IMR-90 (cell line): ENCODE measurements at regions not wholly inside any gene's neighbourhood (a gene's known extent, or its start where the extent isn't known, plus 50 kb on each side); places are given as distances from the start of the nearest gene placed in this dataset.

Source experiments
- ATAC-seq: fragments of 200-7000 bp; cut with Tn5 transposase; 2 replicates; pipeline ENCODE4 v1.9.1; 2020; ENCODE audit warnings: low read depth, mild to moderate bottlenecking, moderate library complexity
- BruUV-seq: library from RNA; stranded (reverse); fragments of 400-500 nt; replicated peaks from 2 replicates; lab custom pipeline; 2021; lab: Mats Ljungman, UMichigan
- CTCF ChIA-PET: fragments of 300-600 bp; formaldehyde crosslinking; extraction: SDS; loops from one replicate; lab custom pipeline; 2021; ENCODE audit warnings: antibody characterized with exemption; lab: Yijun Ruan, JAX
- POLR2A ChIA-PET: fragments of 300-600 bp; sonication (Branson Sonifier 250); formaldehyde crosslinking; loops from one replicate; lab custom pipeline; 2022; ENCODE audit warnings: antibody characterized with exemption; ENCODE audit not compliant: unreplicated experiment; lab: Charles Lee
- DNase-seq: peaks from one replicate; pipeline ENCODE4 v3.0.0; 2013
- H2AFZ ChIP-seq: replicated peaks from 2 replicates; pipeline ENCODE3; 2013; ENCODE audit warnings: low read length, mild to moderate bottlenecking; ENCODE audit not compliant: poor library complexity
- H2AK5ac ChIP-seq: 2 replicates; pipeline ENCODE4 v1.6.1; 2013; ENCODE audit warnings: low read depth, low read length, inconsistent platforms
- H2AK9ac ChIP-seq: replicated peaks from 2 replicates; pipeline ENCODE3; 2013; ENCODE audit warnings: mild to moderate bottlenecking, low read depth, low read length, moderate library complexity; ENCODE audit not compliant: poor library complexity
- H2BK120ac ChIP-seq: 2 replicates; pipeline ENCODE4 v1.6.1; 2013; ENCODE audit warnings: low read depth, low read length, inconsistent platforms
- H2BK15ac ChIP-seq: 3 replicates; pipeline ENCODE4 v1.6.1; 2013; ENCODE audit warnings: low read depth, low read length, inconsistent platforms
- H2BK20ac ChIP-seq: 2 replicates; pipeline ENCODE4 v1.6.1; 2013; ENCODE audit warnings: low read depth, mild to moderate bottlenecking, inconsistent platforms, low read length, moderate library complexity
- H2BK5ac ChIP-seq: 2 replicates; pipeline ENCODE4 v1.6.1; 2013; ENCODE audit warnings: mild to moderate bottlenecking, low read depth, low read length, inconsistent platforms; ENCODE audit not compliant: poor library complexity, severe bottlenecking
- H3K14ac ChIP-seq: replicated peaks from 2 replicates; pipeline ENCODE4 v1.6.1; 2013; ENCODE audit warnings: low read depth, low read length, inconsistent platforms
- H3K18ac ChIP-seq: 2 replicates; pipeline ENCODE4 v1.6.1; 2013; ENCODE audit warnings: low read depth, low read length, control low read depth
- H3K23ac ChIP-seq: 2 replicates; pipeline ENCODE4 v1.6.1; 2013; ENCODE audit warnings: low read depth, low read length, inconsistent platforms
- H3K27ac ChIP-seq: 2 replicates; pipeline ENCODE4 v1.5.1; 2013; ENCODE audit warnings: mild to moderate bottlenecking, control low read depth, low read length; ENCODE audit not compliant: insufficient read depth
- H3K27me3 ChIP-seq: 2 replicates; pipeline ENCODE4 v1.6.1; 2013; ENCODE audit warnings: low read length; ENCODE audit not compliant: control insufficient read depth, insufficient read depth
- H3K36me3 ChIP-seq: 2 replicates; pipeline ENCODE4 v1.6.1; 2013; ENCODE audit warnings: low read length, mixed read lengths; ENCODE audit not compliant: control insufficient read depth, insufficient read depth
- H3K4ac ChIP-seq: 2 replicates; pipeline ENCODE4 v1.6.1; 2013; ENCODE audit warnings: low read depth, low read length, inconsistent platforms
- H3K4me1 ChIP-seq: 2 replicates; pipeline ENCODE4 v1.6.1; 2013; ENCODE audit warnings: low read length, mixed read lengths; ENCODE audit not compliant: control insufficient read depth, insufficient read depth
- H3K4me2 ChIP-seq: 2 replicates; pipeline ENCODE4 v1.6.1; 2013; ENCODE audit warnings: low read depth, mild to moderate bottlenecking, control low read depth, low read length, moderate library complexity
- H3K4me3 ChIP-seq: 2 replicates; pipeline ENCODE4 v1.5.1; 2013; ENCODE audit warnings: low read depth, mild to moderate bottlenecking, control low read depth, low read length, moderate library complexity; ENCODE audit not compliant: insufficient read depth
- H3K56ac ChIP-seq: 2 replicates; pipeline ENCODE4 v1.6.1; 2013; ENCODE audit warnings: low read length, inconsistent platforms; ENCODE audit not compliant: insufficient read depth; ENCODE audit errors: extremely low read depth
- H3K79me1 ChIP-seq, 2 experiments: 2 replicates each; pipeline ENCODE4 v1.6.1; 2013; ENCODE audit warnings: low read length in 2 of 2, inconsistent platforms in 1 of 2, low read depth in 1 of 2
- H3K9ac ChIP-seq: 2 replicates; pipeline ENCODE4 v1.6.1; 2013; ENCODE audit warnings: low read depth, low read length, control low read depth
- H3K9me1 ChIP-seq: 2 replicates; pipeline ENCODE4 v1.6.1; 2013; ENCODE audit warnings: low read length, inconsistent platforms; ENCODE audit not compliant: insufficient read depth
- H3K9me3 ChIP-seq: 2 replicates; pipeline ENCODE4 v1.6.1; 2013; ENCODE audit warnings: low read length; ENCODE audit not compliant: control insufficient read depth, insufficient read depth
- H4K20me1 ChIP-seq: 2 replicates; pipeline ENCODE4 v1.6.1; 2013; ENCODE audit warnings: low read length, inconsistent platforms; ENCODE audit not compliant: insufficient read depth
- H4K5ac ChIP-seq: 2 replicates; pipeline ENCODE4 v1.6.1; 2013; ENCODE audit warnings: mild to moderate bottlenecking, low read depth, low read length, control low read depth
- H4K8ac ChIP-seq, 2 experiments: 2 replicates each; pipeline ENCODE4 v1.6.1; 2013; ENCODE audit warnings: low read depth in 2 of 2, low read length in 2 of 2, control low read depth in 1 of 2, inconsistent platforms in 1 of 2
- H4K91ac ChIP-seq: 2 replicates; pipeline ENCODE4 v1.6.1; 2013; ENCODE audit warnings: low read depth, low read length, inconsistent platforms; ENCODE audit not compliant: insufficient read depth
- BHLHE40 ChIP-seq: fragments of 150-350 bp; IDR thresholded peaks from 2 replicates; pipeline ENCODE4 v1.6.1; 2016; ENCODE audit warnings: mild to moderate bottlenecking, low read depth, low read length
- CEBPB ChIP-seq: IDR thresholded peaks from 2 replicates; pipeline ENCODE4 v1.6.1; 2012; ENCODE audit warnings: low read depth, low read length, improper control_type of control experiment
- CHD1 ChIP-seq: IDR thresholded peaks from 2 replicates; pipeline ENCODE4 v1.6.1; 2012; ENCODE audit warnings: low read depth, low read length, improper control_type of control experiment
- FOS ChIP-seq: fragments of 150-350 bp; IDR thresholded peaks from 2 replicates; pipeline ENCODE4 v1.6.1; 2016; ENCODE audit warnings: low read depth, low read length
- MAFK ChIP-seq: IDR thresholded peaks from 2 replicates; pipeline ENCODE4 v1.6.1; 2012; ENCODE audit warnings: low read depth, low read length, improper control_type of control experiment
- MAZ ChIP-seq: IDR thresholded peaks from 2 replicates; pipeline ENCODE4 v1.6.1; 2012; ENCODE audit warnings: low read depth, mild to moderate bottlenecking, low read length, improper control_type of control experiment, moderate library complexity, borderline replicate concordance
- MXI1 ChIP-seq: IDR thresholded peaks from 2 replicates; pipeline ENCODE4 v1.6.1; 2012; ENCODE audit warnings: low read depth, mild to moderate bottlenecking, low read length, moderate library complexity, borderline replicate concordance
- NFE2L2 ChIP-seq: fragments of 150-350 bp; IDR thresholded peaks from 2 replicates; pipeline ENCODE4 v1.6.1; 2016; ENCODE audit warnings: low read depth, mild to moderate bottlenecking, low read length
- RAD21 ChIP-seq: IDR thresholded peaks from 2 replicates; pipeline ENCODE4 v1.6.1; 2012; ENCODE audit warnings: low read length, improper control_type of control experiment
- RFX5 ChIP-seq: IDR thresholded peaks from 2 replicates; pipeline ENCODE4 v1.8.0; 2012; ENCODE audit warnings: low read depth, mild to moderate bottlenecking, low read length, moderate library complexity
- SMC3 ChIP-seq: fragments of 150-350 bp; IDR thresholded peaks from 2 replicates; pipeline ENCODE4 v1.6.1; 2016; ENCODE audit warnings: low read depth, mild to moderate bottlenecking, antibody characterized with exemption, low read length, moderate library complexity
- WGBS, 2 experiments: methylation state at CpG; one replicate each; pipeline versions ENCODE4 v1.1.5 to v1.1.7; 2013; ENCODE audit warnings: missing lambda C conversion rate in 2 of 2; ENCODE audit not compliant: insufficient read length in 1 of 2; ENCODE audit errors: extremely low coverage in 2 of 2; 5-methylcytosine and 5-hydroxymethylcytosine counted together
- dilution Hi-C: fragments of 300-500 bp; cut with HindIII; formaldehyde crosslinking; loops from one replicate; pipeline ENCODE4 v1.14.3; 2018; ENCODE audit warnings: low sequenced_read_pairs; ENCODE audit not compliant: unreplicated experiment
- in situ Hi-C: fragments of 300-500 bp; cut with MboI; formaldehyde crosslinking; loops from 3 replicates; pipeline ENCODE4 v1.14.3; 2019; ENCODE audit warnings: low sequenced_read_pairs, inconsistent platforms, mixed read lengths
- intact Hi-C: fragments of 100-400 bp; cut with micrococcal nuclease; formaldehyde crosslinking; loops from 2 replicates; pipeline ENCODE4 v1.10.0; 2022
- TF ChIP-seq, protein P1 (sequence below): fragments of 150-350 bp; IDR thresholded peaks from 2 replicates; pipeline ENCODE4 v1.6.1; 2016; ENCODE audit warnings: low read depth, mild to moderate bottlenecking, low read length, moderate library complexity, borderline replicate concordance
- TF ChIP-seq, protein P2 (sequence below): fragments of 150-350 bp; IDR thresholded peaks from 2 replicates; pipeline ENCODE4 v1.6.1; 2017; ENCODE audit warnings: mild to moderate bottlenecking, antibody characterized with exemption, low read length, low read depth

DNA sequence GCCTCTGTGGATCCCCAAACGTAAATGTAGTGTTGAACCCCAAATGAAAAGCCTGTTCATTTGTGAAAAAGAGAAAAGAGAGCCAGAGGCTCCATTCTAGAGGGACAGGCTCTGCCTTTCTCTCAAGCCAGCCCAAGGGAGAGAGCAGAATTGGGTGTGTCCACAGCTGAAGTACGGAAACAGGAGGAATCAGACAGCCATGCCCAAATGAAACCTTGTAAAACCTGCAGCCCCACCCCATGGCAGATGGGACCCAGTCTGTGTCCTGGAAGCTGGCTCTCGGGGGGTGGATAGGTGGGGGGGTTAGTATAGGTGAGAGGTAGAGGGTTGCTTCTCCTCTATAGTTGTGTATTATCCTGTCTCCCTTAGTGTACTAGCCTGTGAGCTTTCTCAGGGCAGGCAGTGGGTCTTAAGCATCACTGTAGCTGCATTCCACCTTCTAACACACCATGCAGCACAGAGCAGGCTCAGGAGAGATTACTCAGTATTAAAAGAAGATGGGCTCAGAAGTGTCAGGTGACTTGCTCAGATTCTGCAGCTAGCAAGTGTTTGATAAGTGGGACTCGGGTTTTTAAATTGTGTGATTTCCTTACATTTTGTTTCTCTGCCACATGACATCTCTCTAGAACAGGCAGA is 67.4 kb upstream of the SIPA1L2 start:
- H3K27me3 ChIP-seq: peaks cover 7% of the 10 kb centered on the region
- no peak overlapping the region for H3K23ac ChIP-seq
- H3K14ac ChIP-seq: no peak overlapping the region
- H2BK15ac ChIP-seq: no peak overlapping the region
- no peaks in the 10 kb centered on the region for H3K9me1 ChIP-seq
- H2AFZ ChIP-seq: no peak overlapping the region
- ChIA-PET CTCF (no interaction called here), POLR2A (no interaction called here)
- H3K4me1 ChIP-seq: no peaks in the 10 kb centered on the region; the same call in 1 of the 2 replicates
- H2BK120ac ChIP-seq: no peak overlapping the region
- no peaks in the 10 kb centered on the region for H3K36me3 ChIP-seq
- TF ChIP-seq MXI1: no peak
- TF ChIP-seq, protein P1, sequence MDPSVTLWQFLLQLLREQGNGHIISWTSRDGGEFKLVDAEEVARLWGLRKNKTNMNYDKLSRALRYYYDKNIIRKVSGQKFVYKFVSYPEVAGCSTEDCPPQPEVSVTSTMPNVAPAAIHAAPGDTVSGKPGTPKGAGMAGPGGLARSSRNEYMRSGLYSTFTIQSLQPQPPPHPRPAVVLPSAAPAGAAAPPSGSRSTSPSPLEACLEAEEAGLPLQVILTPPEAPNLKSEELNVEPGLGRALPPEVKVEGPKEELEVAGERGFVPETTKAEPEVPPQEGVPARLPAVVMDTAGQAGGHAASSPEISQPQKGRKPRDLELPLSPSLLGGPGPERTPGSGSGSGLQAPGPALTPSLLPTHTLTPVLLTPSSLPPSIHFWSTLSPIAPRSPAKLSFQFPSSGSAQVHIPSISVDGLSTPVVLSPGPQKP: no peak
- TF ChIP-seq MAZ: no peak
- TF ChIP-seq CEBPB: no peak
- no peak for TF ChIP-seq BHLHE40
- TF ChIP-seq, protein P2, sequence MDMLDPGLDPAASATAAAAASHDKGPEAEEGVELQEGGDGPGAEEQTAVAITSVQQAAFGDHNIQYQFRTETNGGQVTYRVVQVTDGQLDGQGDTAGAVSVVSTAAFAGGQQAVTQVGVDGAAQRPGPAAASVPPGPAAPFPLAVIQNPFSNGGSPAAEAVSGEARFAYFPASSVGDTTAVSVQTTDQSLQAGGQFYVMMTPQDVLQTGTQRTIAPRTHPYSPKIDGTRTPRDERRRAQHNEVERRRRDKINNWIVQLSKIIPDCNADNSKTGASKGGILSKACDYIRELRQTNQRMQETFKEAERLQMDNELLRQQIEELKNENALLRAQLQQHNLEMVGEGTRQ: no peak
- no peak for TF ChIP-seq FOS
- TF ChIP-seq SMC3: no peak
- no peak for TF ChIP-seq MAFK
- no peak for TF ChIP-seq NFE2L2
- TF ChIP-seq RAD21: no peak
- no peak for TF ChIP-seq RFX5
- TF ChIP-seq CHD1: no peak
- H4K8ac ChIP-seq: no peak overlapping the region
- H2BK20ac ChIP-seq: no peak overlapping the region
- H3K9me3 ChIP-seq: no peaks in the 10 kb centered on the region
- no peak overlapping the region for H3K9ac ChIP-seq
- BruUV-seq: no TSS peak
- H3K18ac ChIP-seq: no peak overlapping the region
- H4K5ac ChIP-seq: no peak overlapping the region
- H2AK5ac ChIP-seq: no peak overlapping the region
- DNase-seq: no peak
- H2AK9ac ChIP-seq: no peak overlapping the region
- no peak overlapping the region for H3K4me3 ChIP-seq
- H4K91ac ChIP-seq: no peak overlapping the region
- in situ Hi-C loops (no loop called here), intact Hi-C loops (no loop called here), dilution Hi-C loops (no loop called here)
- H3K27ac ChIP-seq: no peak overlapping the region
- no peak overlapping the region for H3K4ac ChIP-seq
- no peak overlapping the region for H3K4me2 ChIP-seq
- H2BK5ac ChIP-seq: no peak overlapping the region
- WGBS, 2 experiments: 80% methylated on average over 1 of the region's 4 CpGs; no CpG with 5 or more reads in 1 of the 2 experiments
- no peaks in the 10 kb centered on the region for H4K20me1 ChIP-seq
- H3K56ac ChIP-seq: no peak overlapping the region
- H3K79me1 ChIP-seq: no peaks in the 10 kb centered on the region
- ATAC-seq: no peak
